H1 (cell line): ENCODE measurements at regions not wholly inside any gene's neighbourhood (a gene's known extent, or its start where the extent isn't known, plus 50 kb on each side); places are given as distances from the start of the nearest gene placed in this dataset.

Source experiments
- CTCF ChIA-PET: fragments of 300-600 bp; sonication (Branson Sonifier 250); formaldehyde crosslinking; loops from one replicate; lab custom pipeline; 2021; ENCODE audit not compliant: partially characterized antibody; lab: Charles Lee
- POLR2A ChIA-PET: fragments of 300-600 bp; sonication (Branson Sonifier 250); formaldehyde crosslinking; loops from one replicate; lab custom pipeline; 2021; ENCODE audit warnings: inconsistent platforms; ENCODE audit not compliant: partially characterized antibody; lab: Charles Lee
- DNase-seq, 2 experiments: peaks; one replicate each; pipeline versions ENCODE4 v3.0.0 to v3.0.0-alpha.2; 2010 to 2022; ENCODE audit warnings: low spot score in 2 of 2, low read depth in 1 of 2, mixed read lengths in 1 of 2
- FAIRE-seq: peaks from 2 replicates; lab custom pipeline; 2011; peaks lifted over from hg19 to GRCh38; lab: Jason Lieb, UNC
- H2AFZ ChIP-seq: 2 replicates; pipeline ENCODE4 v1.8.1; 2012; ENCODE audit warnings: low read length, inconsistent platforms
- H2AK5ac ChIP-seq: 2 replicates; pipeline ENCODE4 v1.6.1; 2013; ENCODE audit warnings: low read depth, low read length
- H2BK120ac ChIP-seq: replicated peaks from 2 replicates; pipeline ENCODE3; 2013; ENCODE audit warnings: low read depth, low read length, inconsistent platforms
- H2BK12ac ChIP-seq: 2 replicates; pipeline ENCODE4 v1.6.1; 2013; ENCODE audit warnings: low read depth, low read length
- H2BK15ac ChIP-seq: 2 replicates; pipeline ENCODE4 v1.6.1; 2013; ENCODE audit warnings: low read length
- H2BK20ac ChIP-seq: 2 replicates; pipeline ENCODE4 v1.6.1; 2013; ENCODE audit warnings: low read length
- H2BK5ac ChIP-seq: 2 replicates; pipeline ENCODE4 v1.6.1; 2013; ENCODE audit warnings: low read depth, low read length
- H3K14ac ChIP-seq: 2 replicates; pipeline ENCODE4 v1.6.1; 2013; ENCODE audit warnings: inconsistent platforms; ENCODE audit not compliant: insufficient read length
- H3K18ac ChIP-seq: 2 replicates; pipeline ENCODE4 v1.6.1; 2013; ENCODE audit warnings: low read length; ENCODE audit errors: extremely low read depth
- H3K23ac ChIP-seq: 2 replicates; pipeline ENCODE4 v1.6.1; 2013; ENCODE audit warnings: inconsistent platforms; ENCODE audit not compliant: insufficient read length
- H3K23me2 ChIP-seq: 2 replicates; pipeline ENCODE4 v1.6.1; 2013; ENCODE audit warnings: low read depth, low read length
- H3K27ac ChIP-seq: 2 replicates; pipeline ENCODE4 v1.6.1; 2011; ENCODE audit warnings: low read depth, low read length, inconsistent platforms
- H3K27me3 ChIP-seq, 4 experiments: replicated peaks in 1 of 4; 1 replicate in 1 of 4; 2 replicates in 3 of 4; pipeline versions ENCODE4 v1.6.1 to v1.8.1; 2011 to 2013; ENCODE audit warnings: low read length in 3 of 4, mild to moderate bottlenecking in 3 of 4, inconsistent platforms in 2 of 4, mixed read lengths in 2 of 4, moderate library complexity in 1 of 4; ENCODE audit not compliant: control insufficient read depth in 3 of 4, insufficient read depth in 3 of 4; ENCODE audit errors: extremely low read depth in 1 of 4
- H3K36me3 ChIP-seq, 4 experiments: 2 replicates each; pipeline versions ENCODE4 v1.6.1 to v1.8.1; 2011 to 2013; ENCODE audit warnings: mild to moderate bottlenecking in 4 of 4, low read length in 3 of 4, moderate library complexity in 2 of 4, control low read depth in 1 of 4, inconsistent platforms in 1 of 4; ENCODE audit not compliant: insufficient read depth in 4 of 4, control insufficient read depth in 2 of 4
- H3K4ac ChIP-seq: replicated peaks from 2 replicates; pipeline ENCODE3; 2013; ENCODE audit warnings: low read length, low read depth, mixed read lengths, inconsistent platforms; ENCODE audit not compliant: insufficient read length
- H3K4me1 ChIP-seq, 4 experiments: replicated peaks in 1 of 4; 1 replicate in 1 of 4; 2 replicates in 3 of 4; pipeline versions ENCODE4 v1.6.1 to v1.8.1; 2011 to 2013; ENCODE audit warnings: low read length in 3 of 4, inconsistent platforms in 2 of 4, mixed read lengths in 1 of 4; ENCODE audit not compliant: insufficient read depth in 4 of 4, control insufficient read depth in 3 of 4
- H3K4me2 ChIP-seq, 2 experiments: 2 replicates each; pipeline versions ENCODE4 v1.6.1 to v1.8.1; 2011 to 2013; ENCODE audit warnings: low read depth in 2 of 2, low read length in 2 of 2, control low read depth in 1 of 2, inconsistent platforms in 1 of 2, mild to moderate bottlenecking in 1 of 2; ENCODE audit not compliant: insufficient read depth in 1 of 2
- H3K4me3 ChIP-seq, 4 experiments: fragments of 200-600, 300-600 bp in 1 of 4; sonication (generic), shearing (Covaris generic), sonication (Bioruptor Twin) in 1 of 4; 2 replicates each; pipeline versions ENCODE4 v1.5.1 to v1.8.1; 2011 to 2016; ENCODE audit warnings: low read length in 4 of 4, low read depth in 3 of 4, control low read depth in 2 of 4, inconsistent platforms in 2 of 4, mild to moderate bottlenecking in 2 of 4, mixed read lengths in 1 of 4, moderate library complexity in 1 of 4; ENCODE audit not compliant: insufficient read depth in 2 of 4; ENCODE audit errors: extremely low read depth in 1 of 4
- H3K56ac ChIP-seq: replicated peaks from 2 replicates; pipeline ENCODE3; 2013; ENCODE audit warnings: low read depth, mild to moderate bottlenecking, mixed read lengths, low read length, inconsistent platforms; ENCODE audit not compliant: insufficient read length
- H3K79me1 ChIP-seq: 2 replicates; pipeline ENCODE4 v1.6.1; 2013; ENCODE audit warnings: low read depth, low read length, control low read depth
- H3K79me2 ChIP-seq, 2 experiments: 2 replicates each; pipeline versions ENCODE4 v1.6.1 to v1.8.1; 2012 to 2013; ENCODE audit warnings: low read length in 2 of 2, mild to moderate bottlenecking in 2 of 2, inconsistent platforms in 1 of 2; ENCODE audit not compliant: insufficient read depth in 2 of 2, control insufficient read depth in 1 of 2
- H3K9ac ChIP-seq, 4 experiments: replicated peaks in 1 of 4; 1 replicate in 1 of 4; 2 replicates in 3 of 4; pipeline versions ENCODE4 v1.6.1 to v1.8.1; 2011 to 2013; ENCODE audit warnings: low read depth in 3 of 4, low read length in 3 of 4, control low read depth in 2 of 4, mild to moderate bottlenecking in 2 of 4, moderate library complexity in 2 of 4, inconsistent platforms in 1 of 4; ENCODE audit errors: extremely low read depth in 1 of 4
- H3K9me3 ChIP-seq, 2 experiments: 2 replicates each; pipeline versions ENCODE4 v1.6.1 to v1.8.1; 2012 to 2013; ENCODE audit warnings: mild to moderate bottlenecking in 2 of 2, moderate library complexity in 2 of 2, control low read depth in 1 of 2, inconsistent platforms in 1 of 2, low read depth in 1 of 2, low read length in 1 of 2, mixed read lengths in 1 of 2; ENCODE audit not compliant: insufficient read depth in 2 of 2
- H4K20me1 ChIP-seq, 2 experiments: replicated peaks in 1 of 2; 2 replicates each; pipeline versions ENCODE3 to v1.8.1; 2011 to 2013; ENCODE audit warnings: inconsistent platforms in 2 of 2, low read length in 2 of 2, mild to moderate bottlenecking in 1 of 2; ENCODE audit not compliant: insufficient read depth in 2 of 2, control insufficient read depth in 1 of 2
- H4K5ac ChIP-seq: 2 replicates; pipeline ENCODE4 v1.6.1; 2013; ENCODE audit warnings: low read length, low read depth, mixed read lengths, inconsistent platforms; ENCODE audit not compliant: insufficient read length
- H4K8ac ChIP-seq: 2 replicates; pipeline ENCODE4 v1.8.0; 2013; ENCODE audit warnings: mild to moderate bottlenecking, moderate library complexity, low read length, inconsistent platforms; ENCODE audit not compliant: insufficient read depth; ENCODE audit errors: extremely low read depth
- H4K91ac ChIP-seq: replicated peaks from 2 replicates; pipeline ENCODE3; 2013; ENCODE audit warnings: low read length, mixed read lengths, inconsistent platforms; ENCODE audit not compliant: insufficient read length
- ATF2 ChIP-seq: IDR thresholded peaks from 2 replicates; pipeline ENCODE4 v1.6.1; 2012; ENCODE audit warnings: low read length, inconsistent platforms
- E2F6 ChIP-seq: IDR thresholded peaks from 2 replicates; pipeline ENCODE4 v1.6.1; 2012; ENCODE audit warnings: inconsistent platforms
- GABPA ChIP-seq: IDR thresholded peaks from 2 replicates; pipeline ENCODE4 v1.6.1; 2011; ENCODE audit warnings: mild to moderate bottlenecking, low read length, moderate library complexity, borderline replicate concordance; ENCODE audit not compliant: insufficient read depth
- SRF ChIP-seq: IDR thresholded peaks from 2 replicates; pipeline ENCODE4 v1.6.1; 2011; ENCODE audit warnings: mild to moderate bottlenecking, low read depth, low read length, moderate library complexity
- SUZ12 ChIP-seq: fragments of 200-600 bp; sonication (generic); IDR thresholded peaks from 2 replicates; pipeline ENCODE4 v1.6.1; 2012; ENCODE audit warnings: mild to moderate bottlenecking, inconsistent platforms, low read length, moderate library complexity, mixed read lengths
- TBP ChIP-seq: IDR thresholded peaks from 2 replicates; pipeline ENCODE4 v1.6.1; 2011; ENCODE audit warnings: low read depth, low read length, improper control_type of control experiment
- ZNF274 ChIP-seq: IDR thresholded peaks from 2 replicates; pipeline ENCODE4 v1.7.0; 2012; ENCODE audit warnings: low read length, borderline replicate concordance; ENCODE audit errors: extremely low read depth
- WGBS, 2 experiments: shearing (Covaris generic) in 1 of 2; methylation state at CpG; one replicate each; pipeline versions ENCODE4 v1.1.6 to v1.1.7; 2013 to 2015; ENCODE audit warnings: low lambda C conversion rate in 2 of 2, mixed read lengths in 2 of 2, inconsistent platforms in 1 of 2, low coverage in 1 of 2, missing lambda C conversion rate in 1 of 2; ENCODE audit not compliant: insufficient replicate concordance in 2 of 2, insufficient coverage in 1 of 2, insufficient read length in 1 of 2; ENCODE audit errors: extremely low coverage in 1 of 2, missing lambda C conversion rate in 1 of 2; 5-methylcytosine and 5-hydroxymethylcytosine counted together

DNA sequence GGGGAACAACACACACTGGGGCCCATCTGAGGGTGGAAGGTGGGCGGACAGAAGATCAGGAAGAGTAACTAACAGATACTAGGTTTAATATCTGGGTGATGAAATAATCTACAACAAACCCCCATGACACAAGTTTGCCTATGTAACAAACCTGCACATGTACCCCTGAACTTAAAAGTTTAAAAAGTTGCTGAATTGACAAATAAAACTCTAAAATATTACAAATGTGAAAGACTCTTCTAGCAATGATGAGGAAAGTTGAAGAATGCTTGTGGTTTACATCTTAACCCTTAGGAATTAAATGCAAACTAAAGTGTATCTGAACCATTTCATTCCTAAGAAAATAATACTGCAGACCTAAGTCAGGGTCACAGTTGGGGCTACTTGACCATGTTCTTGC, 525.6 kb upstream of the CAMK1G start:
- TF ChIP-seq SRF (no peak), SUZ12 (no peak), E2F6 (no peak), GABPA (no peak), ATF2 (no peak), ZNF274 (no peak), TBP (no peak)
- H4K20me1 ChIP-seq, result no peaks in the 10 kb centered on the region
- no peaks in the 10 kb centered on the region for H3K79me1 ChIP-seq
- H3K79me2 ChIP-seq, result no peaks in the 10 kb centered on the region
- WGBS, 2 experiments, result 83% methylated on average over 1 of the region's 1 CpG; no CpG with 5 or more reads in 1 of the 2 experiments
- H4K8ac ChIP-seq, result no peak overlapping the region
- no peaks in the 10 kb centered on the region for H3K36me3 ChIP-seq
- H3K23me2 ChIP-seq, result no peaks in the 10 kb centered on the region
- H3K9ac ChIP-seq, result no peak overlapping the region
- no peak overlapping the region for H2BK20ac ChIP-seq
- no peaks in the 10 kb centered on the region for H3K9me3 ChIP-seq
- H3K23ac ChIP-seq, result no peak overlapping the region
- H3K4me3 ChIP-seq, result no peak overlapping the region
- no peak overlapping the region for H3K27ac ChIP-seq
- H3K56ac ChIP-seq, result no peak overlapping the region
- no peak for FAIRE-seq
- H2AK5ac ChIP-seq, result no peak overlapping the region
- CTCF ChIA-PET, result interaction anchor here (1.5 kb wide), 1 partner anchor 191 kb away, joined by 4 read pairs; no protein-coding TSS in a partner anchor
- H3K4ac ChIP-seq, result no peak overlapping the region
- no peak overlapping the region for H4K5ac ChIP-seq
- H3K18ac ChIP-seq, result no peak overlapping the region
- no peak overlapping the region for H2BK12ac ChIP-seq
- DNase-seq, result no peak
- POLR2A ChIA-PET, result no interaction called here
- no peak overlapping the region for H3K4me2 ChIP-seq
- H3K27me3 ChIP-seq, result no peaks in the 10 kb centered on the region
- H4K91ac ChIP-seq, result no peak overlapping the region
- H3K4me1 ChIP-seq, result no peaks in the 10 kb centered on the region
- no peak overlapping the region for H2BK5ac ChIP-seq
- no peak overlapping the region for H3K14ac ChIP-seq
- no peak overlapping the region for H2BK120ac ChIP-seq
- H2BK15ac ChIP-seq, result no peak overlapping the region
- H2AFZ ChIP-seq, result no peak overlapping the region
